SK-N-SH treated with all-trans-retinoic acid at 6 μM for 48 hours (cell line): ENCODE measurements at regions not wholly inside any gene's neighbourhood (a gene's known extent, or its start where the extent isn't known, plus 50 kb on each side); places are given as distances from the start of the nearest gene placed in this dataset.

Source experiments
- GLIS3 ChIP-seq: fragments of 250-450 bp; sonication (Bioruptor Pico); IDR thresholded peaks from 2 replicates; pipeline ENCODE4 v1.5.0; 2020; ENCODE audit warnings: mild to moderate bottlenecking, moderate library complexity
- RARB ChIP-seq: fragments of 250-450 bp; sonication (Bioruptor Pico); IDR thresholded peaks from 2 replicates; pipeline ENCODE4 v1.8.0; 2021; ENCODE audit warnings: mild to moderate bottlenecking, moderate library complexity
- SNAI2 ChIP-seq: fragments of 250-450 bp; sonication (Bioruptor Pico); IDR thresholded peaks from 2 replicates; pipeline ENCODE4 v1.5.0; 2020; ENCODE audit warnings: mild to moderate bottlenecking, moderate library complexity
- TOX ChIP-seq: fragments of 250-450 bp; sonication (Bioruptor Pico); IDR thresholded peaks from 2 replicates; pipeline ENCODE4 v1.8.0; 2021; ENCODE audit warnings: mild to moderate bottlenecking, moderate library complexity, borderline replicate concordance
- TF ChIP-seq, protein P1 (sequence below): fragments of 250-450 bp; sonication (Bioruptor Pico); IDR thresholded peaks from 2 replicates; pipeline ENCODE4 v1.5.0; 2020; ENCODE audit warnings: mild to moderate bottlenecking, moderate library complexity

GRCh38 chr7:24108906-24109376 lies 175.0 kb upstream of the NPY start:
- TF ChIP-seq RARB (CRISPR knock-in tag) (no peak), SNAI2 (CRISPR knock-in tag) (no peak), GLIS3 (CRISPR knock-in tag) (no peak), TOX (CRISPR knock-in tag) (no peak)
- TF ChIP-seq, protein P1, sequence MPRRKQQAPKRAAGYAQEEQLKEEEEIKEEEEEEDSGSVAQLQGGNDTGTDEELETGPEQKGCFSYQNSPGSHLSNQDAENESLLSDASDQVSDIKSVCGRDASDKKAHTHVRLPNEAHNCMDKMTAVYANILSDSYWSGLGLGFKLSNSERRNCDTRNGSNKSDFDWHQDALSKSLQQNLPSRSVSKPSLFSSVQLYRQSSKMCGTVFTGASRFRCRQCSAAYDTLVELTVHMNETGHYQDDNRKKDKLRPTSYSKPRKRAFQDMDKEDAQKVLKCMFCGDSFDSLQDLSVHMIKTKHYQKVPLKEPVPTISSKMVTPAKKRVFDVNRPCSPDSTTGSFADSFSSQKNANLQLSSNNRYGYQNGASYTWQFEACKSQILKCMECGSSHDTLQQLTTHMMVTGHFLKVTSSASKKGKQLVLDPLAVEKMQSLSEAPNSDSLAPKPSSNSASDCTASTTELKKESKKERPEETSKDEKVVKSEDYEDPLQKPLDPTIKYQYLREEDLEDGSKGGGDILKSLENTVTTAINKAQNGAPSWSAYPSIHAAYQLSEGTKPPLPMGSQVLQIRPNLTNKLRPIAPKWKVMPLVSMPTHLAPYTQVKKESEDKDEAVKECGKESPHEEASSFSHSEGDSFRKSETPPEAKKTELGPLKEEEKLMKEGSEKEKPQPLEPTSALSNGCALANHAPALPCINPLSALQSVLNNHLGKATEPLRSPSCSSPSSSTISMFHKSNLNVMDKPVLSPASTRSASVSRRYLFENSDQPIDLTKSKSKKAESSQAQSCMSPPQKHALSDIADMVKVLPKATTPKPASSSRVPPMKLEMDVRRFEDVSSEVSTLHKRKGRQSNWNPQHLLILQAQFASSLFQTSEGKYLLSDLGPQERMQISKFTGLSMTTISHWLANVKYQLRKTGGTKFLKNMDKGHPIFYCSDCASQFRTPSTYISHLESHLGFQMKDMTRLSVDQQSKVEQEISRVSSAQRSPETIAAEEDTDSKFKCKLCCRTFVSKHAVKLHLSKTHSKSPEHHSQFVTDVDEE (CRISPR knock-in tag) = no peak
